GM21825 (cell line): ENCODE measurements at regions not wholly inside any gene's neighbourhood (a gene's known extent, or its start where the extent isn't known, plus 50 kb on each side); places are given as distances from the start of the nearest gene placed in this dataset.
A peak's percentile ranks its signal among the peaks of the same experiment; 100 is the strongest.

Source experiments
- ATAC-seq: cut with Tn5 transposase; IDR thresholded peaks from one replicate; pipeline ENCODE4 v1.9.1; 2021; ENCODE audit warnings: mild to moderate bottlenecking, moderate library complexity; ENCODE audit not compliant: unreplicated experiment

- no peak for ATAC-seq
These were observed 55.0 kb upstream of the CTLA4 start for GRCh38 chr2:203812294-203813221.

GRCh38 chr2:203813684-203814083 is 53.9 kb upstream of the CTLA4 start:
- no peak for ATAC-seq

GRCh38 chr2:203814661-203815540 is 52.7 kb upstream of the CTLA4 start:
- peak; percentile 82 for ATAC-seq

- no peak for ATAC-seq
These were observed 52.1 kb upstream of the CTLA4 start for GRCh38 chr2:203815541-203815898.

GRCh38 chr2:203817147-203817546 is 50.4 kb upstream of the CTLA4 start:
- no peak for ATAC-seq
